Neural cell (in vitro differentiated cells): ENCODE measurements at regions not wholly inside any gene's neighbourhood (a gene's known extent, or its start where the extent isn't known, plus 50 kb on each side); places are given as distances from the start of the nearest gene placed in this dataset.

Source experiments
- H2AFZ ChIP-seq: fragments of 200-600, 300-800 bp; sonication (generic), shearing (Covaris generic); 2 replicates; pipeline ENCODE4 v1.6.0; 2014; ENCODE audit warnings: low read depth, mild to moderate bottlenecking, antibody characterized with exemption, low read length, moderate library complexity
- H3F3A ChIP-seq: fragments of 200-600 bp; shearing (Covaris generic); 2 replicates; pipeline ENCODE4 v1.6.1; 2016; ENCODE audit warnings: mild to moderate bottlenecking, moderate library complexity, mixed read lengths, antibody characterized with exemption, low read length; ENCODE audit not compliant: insufficient read depth, poor library complexity, severe bottlenecking
- H3K27ac ChIP-seq: fragments of 200-600, 300-800 bp; sonication (generic), shearing (Covaris generic); 2 replicates; pipeline ENCODE4 v1.5.1; 2014; ENCODE audit warnings: mild to moderate bottlenecking, low read length, moderate library complexity
- H3K27me3 ChIP-seq: fragments of 300-800, 200-600 bp; sonication (generic), shearing (Covaris generic); 2 replicates; pipeline ENCODE4 v1.6.0; 2014; ENCODE audit warnings: mild to moderate bottlenecking, low read depth, low read length, moderate library complexity; ENCODE audit not compliant: insufficient read depth
- H3K36me3 ChIP-seq: fragments of 300-800, 200-600 bp; sonication (generic), shearing (Covaris generic); 2 replicates; pipeline ENCODE4 v1.5.1; 2014; ENCODE audit warnings: mild to moderate bottlenecking, antibody characterized with exemption, low read length, moderate library complexity; ENCODE audit not compliant: insufficient read depth
- H3K4me2 ChIP-seq: fragments of 300-800, 200-600 bp; sonication (generic), shearing (Covaris generic); 2 replicates; pipeline ENCODE4 v1.6.0; 2014; ENCODE audit warnings: mild to moderate bottlenecking, low read length
- H3K4me3 ChIP-seq: fragments of 300-800, 200-600 bp; sonication (generic), shearing (Covaris generic); 2 replicates; pipeline ENCODE4 v1.5.1; 2014; ENCODE audit warnings: mild to moderate bottlenecking, low read length, moderate library complexity
- H3K79me2 ChIP-seq: fragments of 200-600 bp; shearing (Covaris generic); replicated peaks from 2 replicates; pipeline ENCODE4 v1.6.0; 2014; ENCODE audit warnings: mild to moderate bottlenecking, low read length, moderate library complexity; ENCODE audit not compliant: insufficient read depth
- H3K9ac ChIP-seq: fragments of 300-800, 200-600 bp; sonication (generic), shearing (Covaris generic); 2 replicates; pipeline ENCODE4 v1.6.1; 2016; ENCODE audit warnings: mild to moderate bottlenecking, low read length, mixed read lengths
- H3K9me2 ChIP-seq: fragments of 200-600 bp; shearing (Covaris generic); 2 replicates; pipeline ENCODE4 v1.6.1; 2016; ENCODE audit warnings: mild to moderate bottlenecking, low read length, mixed read lengths; ENCODE audit not compliant: insufficient read depth
- H3K9me3 ChIP-seq: fragments of 200-600, 300-800 bp; sonication (generic), shearing (Covaris generic); 2 replicates; pipeline ENCODE4 v1.6.1; 2016; ENCODE audit warnings: mild to moderate bottlenecking, mixed run types, low read length, moderate library complexity, mixed read lengths
- H4K20me1 ChIP-seq: fragments of 200-600 bp; shearing (Covaris generic); 2 replicates; pipeline ENCODE4 v1.6.1; 2016; ENCODE audit warnings: mild to moderate bottlenecking, mixed run types; ENCODE audit not compliant: insufficient read depth
- CTCF ChIP-seq: fragments of 450-650 bp; IDR thresholded peaks from 2 replicates; pipeline ENCODE4 v1.5.1; 2014; ENCODE audit warnings: antibody characterized with exemption, mild to moderate bottlenecking, moderate library complexity; ENCODE audit not compliant: poor library complexity, severe bottlenecking
- EP300 ChIP-seq: fragments of 450-650 bp; conservative IDR thresholded peaks from 2 replicates; pipeline ENCODE4 v1.6.1; 2014; ENCODE audit warnings: antibody characterized with exemption, mild to moderate bottlenecking, moderate library complexity; ENCODE audit not compliant: poor library complexity, severe bottlenecking
- EZH2 ChIP-seq: fragments of 200-600, 300-800 bp; shearing (Covaris generic), sonication (generic); IDR thresholded peaks from 2 replicates; pipeline ENCODE4 v1.6.1; 2014; ENCODE audit warnings: antibody characterized with exemption, low read length, borderline replicate concordance, mild to moderate bottlenecking; ENCODE audit not compliant: insufficient read depth, poor library complexity, severe bottlenecking
- MXI1 ChIP-seq: fragments of 450-650 bp; conservative IDR thresholded peaks from 2 replicates; pipeline ENCODE4 v1.6.1; 2014; ENCODE audit warnings: antibody characterized with exemption, mild to moderate bottlenecking; ENCODE audit not compliant: poor library complexity, severe bottlenecking
- POLR2AphosphoS5 ChIP-seq: IDR thresholded peaks from 2 replicates; pipeline ENCODE4 v1.6.1; 2012
- RAD21 ChIP-seq: fragments of 450-650 bp; conservative IDR thresholded peaks from 2 replicates; pipeline ENCODE4 v1.6.1; 2014; ENCODE audit warnings: antibody characterized with exemption, mild to moderate bottlenecking, moderate library complexity
- REST ChIP-seq: IDR thresholded peaks from 2 replicates; pipeline ENCODE4 v1.6.1; 2012; ENCODE audit warnings: borderline replicate concordance
- SMC3 ChIP-seq: fragments of 450-650 bp; conservative IDR thresholded peaks from 2 replicates; pipeline ENCODE4 v1.6.1; 2014; ENCODE audit warnings: antibody characterized with exemption, mild to moderate bottlenecking, moderate library complexity; ENCODE audit not compliant: poor library complexity
- TAF1 ChIP-seq: IDR thresholded peaks from 2 replicates; pipeline ENCODE4 v1.6.1; 2012; ENCODE audit warnings: low read depth

- no peak overlapping the region for H3K9ac ChIP-seq
- H4K20me1 ChIP-seq: no peaks in the 10 kb centered on the region
- H3K27me3 ChIP-seq: no peaks in the 10 kb centered on the region
- no peaks in the 10 kb centered on the region for H3K79me2 ChIP-seq
- no peaks in the 10 kb centered on the region for H3F3A ChIP-seq
- H3K4me2 ChIP-seq: no peak overlapping the region
- TF ChIP-seq EP300 (no peak), SMC3 (no peak), TAF1 (no peak), EZH2 (no peak), MXI1 (no peak), CTCF (no peak), REST (no peak), POLR2AphosphoS5 (no peak), RAD21 (no peak)
- no peak overlapping the region for H2AFZ ChIP-seq
- no peak overlapping the region for H3K4me3 ChIP-seq
- no peaks in the 10 kb centered on the region for H3K9me3 ChIP-seq
- H3K9me2 ChIP-seq: no peaks in the 10 kb centered on the region
- H3K36me3 ChIP-seq: no peaks in the 10 kb centered on the region
- no peak overlapping the region for H3K27ac ChIP-seq
Measured at GRCh38 chr16:13350000-13350399, 448.6 kb downstream of the SHISA9 start.

- TF ChIP-seq EP300: no peak
- no peak for TF ChIP-seq REST
- no peak for TF ChIP-seq EZH2
- no peak for TF ChIP-seq SMC3
- no peak for TF ChIP-seq POLR2AphosphoS5
- no peak for TF ChIP-seq MXI1
- no peak for TF ChIP-seq TAF1
- no peak for TF ChIP-seq CTCF
- no peak for TF ChIP-seq RAD21
- H3K27me3 ChIP-seq: no peaks in the 10 kb centered on the region
Measured at GRCh38 chr16:13351181-13351580, 449.8 kb downstream of the SHISA9 start.

More at GRCh38 chr16:13351181-13351580, 449.8 kb downstream of the SHISA9 start:
- Histone ChIP-seq H3K27ac (no peak overlapping the region), H3K9me2 (no peaks in the 10 kb centered on the region), H3K4me2 (no peak overlapping the region), H3F3A (no peaks in the 10 kb centered on the region), H2AFZ (no peak overlapping the region), H3K79me2 (no peaks in the 10 kb centered on the region), H4K20me1 (no peaks in the 10 kb centered on the region), H3K9me3 (no peaks in the 10 kb centered on the region), H3K36me3 (no peaks in the 10 kb centered on the region), H3K4me3 (no peak overlapping the region), H3K9ac (no peak overlapping the region)
